ENCODE measurements at regions not wholly inside any gene's neighbourhood (a gene's known extent, or its start where the extent isn't known, plus 50 kb on each side); places are given as distances from the start of the nearest gene placed in this dataset.
A peak's percentile ranks its signal among the peaks of the same experiment; 100 is the strongest.

GRCh38 chr15:88382482-88382983 lies 84.7 kb downstream of the MRPL46 start:
- no peak for DNase-seq

DNA sequence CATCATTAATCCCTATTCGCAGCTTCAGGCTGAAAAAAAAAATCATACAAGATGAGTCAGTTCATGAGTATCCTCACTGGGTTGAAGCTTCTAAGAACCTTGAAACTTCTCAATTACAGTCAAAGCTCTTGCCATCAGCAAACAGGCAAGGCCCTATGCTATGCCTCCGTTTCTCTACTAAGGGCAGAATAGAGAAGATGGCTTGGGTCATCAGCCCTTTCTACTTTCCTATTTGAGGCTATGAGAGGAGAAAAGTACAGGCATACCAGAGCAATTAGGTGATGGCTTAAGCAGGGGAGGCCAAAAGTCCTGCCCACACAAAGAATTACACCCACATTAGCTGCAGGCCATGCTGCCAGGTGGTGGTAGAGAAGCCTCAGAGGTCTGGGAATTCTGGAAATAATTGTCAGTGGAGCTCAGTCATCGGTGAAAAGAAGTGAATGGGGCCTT lies 89.0 kb downstream of the MRPL46 start:
- DNase-seq = no peak

DNA sequence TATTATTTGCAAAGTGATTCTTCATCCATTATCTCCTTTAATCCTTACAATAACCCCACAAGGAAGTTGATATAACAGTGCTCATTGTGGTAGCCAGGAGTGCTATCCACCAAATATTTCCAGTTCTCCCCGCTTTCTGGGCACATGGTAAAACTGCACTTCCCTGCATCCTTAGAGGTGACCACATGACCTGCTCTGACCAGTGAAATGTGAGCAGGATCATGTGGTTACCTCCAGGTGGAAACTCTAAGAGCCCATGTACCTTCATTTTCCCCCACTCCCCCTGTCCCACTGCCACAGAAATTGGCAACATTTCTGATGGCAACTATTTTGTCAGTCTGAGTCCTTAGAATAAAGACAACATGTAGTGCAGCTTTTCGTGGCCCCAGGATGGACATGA lies 89.7 kb downstream of the MRPL46 start:
- no peak for DNase-seq

GRCh38 chr15:88376574-88377174 lies 90.5 kb downstream of the MRPL46 start:
- DNase-seq = no peak

GRCh38 chr15:88375234-88375927 lies 91.8 kb downstream of the MRPL46 start:
- DNase-seq = no peak

DNA sequence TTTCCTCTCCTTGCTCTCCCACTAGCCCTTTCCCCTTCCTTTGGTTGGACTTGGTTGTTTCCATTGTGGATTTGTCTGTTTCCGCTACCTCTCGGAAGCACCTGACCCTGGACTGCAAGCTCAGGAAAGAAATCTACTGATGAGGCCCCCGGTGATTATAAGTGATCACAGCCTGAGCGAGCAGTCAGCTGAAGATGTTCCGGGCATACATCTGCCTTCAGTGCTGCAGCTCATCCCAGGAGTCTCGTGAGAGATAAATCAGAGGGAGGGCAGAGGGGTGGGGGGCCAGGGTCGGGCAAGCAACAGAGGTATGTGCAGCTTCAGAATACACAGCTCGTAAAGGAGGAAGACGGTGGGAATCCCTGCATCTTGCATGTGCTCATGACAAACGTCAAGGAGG lies 102.1 kb downstream of the MRPL46 start:
- DNase-seq = no peak

- no peak for DNase-seq
Observed at GRCh38 chr15:88348579-88349230, 92.2 kb upstream of the NTRK3 start.

GRCh38 chr15:88345962-88346361 lies 89.4 kb upstream of the NTRK3 start:
- DNase-seq = no peak

DNA sequence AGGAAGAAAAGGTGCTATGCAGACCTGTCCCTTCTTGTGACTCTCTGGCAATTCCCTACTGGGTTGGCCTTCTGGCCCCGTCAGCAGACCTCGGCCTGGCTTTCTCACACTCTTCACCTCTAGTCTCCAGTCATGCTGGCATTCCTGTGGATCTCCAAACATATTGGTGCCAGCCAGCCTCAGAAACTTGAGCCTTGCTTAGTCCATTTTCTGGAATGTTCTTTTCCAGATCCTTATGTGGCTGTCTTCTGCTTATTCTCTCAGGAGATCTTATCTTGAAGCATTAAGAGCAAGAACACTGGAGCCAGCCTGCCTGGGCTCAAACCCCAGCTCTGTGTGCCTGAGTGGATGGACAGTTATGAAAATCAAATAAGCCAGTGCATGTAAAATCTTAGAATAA lies 88.2 kb upstream of the NTRK3 start:
- DNase-seq = no peak

DNA sequence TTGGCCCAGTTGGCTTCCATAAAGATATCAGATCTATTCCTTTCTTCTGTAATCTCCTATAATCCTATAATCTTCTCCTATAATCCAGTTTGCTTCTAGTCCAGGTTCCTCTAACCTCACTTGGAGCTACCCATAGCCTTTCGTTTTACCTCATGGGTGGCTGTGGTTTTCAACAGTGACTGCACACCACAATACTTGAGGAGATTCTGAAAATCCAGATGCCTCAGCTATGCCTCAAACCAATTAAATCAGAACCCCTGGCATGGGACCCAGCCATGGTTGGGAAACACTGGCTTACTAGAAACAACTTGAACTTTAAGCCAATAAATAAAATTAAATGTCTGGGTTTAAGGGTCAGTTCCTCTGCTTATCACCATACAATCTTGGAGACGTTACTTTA lies 86.1 kb upstream of the NTRK3 start:
- no peak for DNase-seq

- no peak for DNase-seq
Observed at GRCh38 chr15:88341653-88342052, 85.1 kb upstream of the NTRK3 start.

GRCh38 chr15:88341006-88341405 lies 84.5 kb upstream of the NTRK3 start:
- DNase-seq = no peak

GRCh38 chr15:88337993-88338392 lies 81.5 kb upstream of the NTRK3 start:
- DNase-seq = no peak

DNA sequence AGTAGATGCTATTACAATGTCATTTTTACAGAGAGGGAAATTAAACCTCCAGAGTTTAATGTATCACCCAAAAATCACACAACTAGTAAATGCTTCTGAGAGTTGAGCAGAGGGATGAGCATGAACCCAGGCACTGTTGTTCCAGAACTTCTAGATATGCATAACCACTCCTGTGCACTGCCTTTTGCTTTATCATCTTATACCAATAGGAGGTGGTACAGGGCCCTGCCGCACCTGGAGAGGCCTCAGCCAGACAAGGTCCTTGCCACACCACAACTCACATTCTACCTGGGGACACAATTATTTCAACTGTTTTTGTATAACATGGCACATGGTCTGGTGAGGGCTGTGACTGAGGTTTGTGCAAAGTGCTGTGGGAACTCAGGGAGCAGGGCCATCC lies 78.5 kb upstream of the NTRK3 start:
- no peak for DNase-seq

- no peak for DNase-seq
Observed at GRCh38 chr15:88334436-88334835, 77.9 kb upstream of the NTRK3 start.

DNA sequence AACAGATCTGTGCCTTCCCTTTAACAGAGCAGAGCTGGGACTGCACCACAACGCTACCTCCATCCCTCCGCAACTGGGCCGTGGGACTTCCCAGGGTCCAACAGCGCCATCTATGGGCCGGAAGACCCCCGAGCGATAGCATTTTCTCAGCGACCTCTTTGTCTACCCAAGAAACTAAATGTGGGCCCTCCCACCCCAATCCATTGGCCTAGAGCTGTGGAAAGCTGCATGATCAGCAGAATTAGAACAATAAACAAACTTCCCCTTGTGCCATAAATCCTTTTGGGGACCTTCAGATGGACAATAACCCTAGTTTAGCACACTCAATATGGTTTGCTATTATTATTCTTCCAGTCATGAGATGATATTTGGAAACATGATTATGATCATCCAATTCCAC lies 74.8 kb upstream of the NTRK3 start:
- DNase-seq = peak; percentile 10 to 35

GRCh38 chr15:88326924-88327323 lies 70.4 kb upstream of the NTRK3 start:
- DNase-seq = no peak

GRCh38 chr15:88324741-88325065 lies 68.2 kb upstream of the NTRK3 start:
- DNase-seq = no peak

DNA sequence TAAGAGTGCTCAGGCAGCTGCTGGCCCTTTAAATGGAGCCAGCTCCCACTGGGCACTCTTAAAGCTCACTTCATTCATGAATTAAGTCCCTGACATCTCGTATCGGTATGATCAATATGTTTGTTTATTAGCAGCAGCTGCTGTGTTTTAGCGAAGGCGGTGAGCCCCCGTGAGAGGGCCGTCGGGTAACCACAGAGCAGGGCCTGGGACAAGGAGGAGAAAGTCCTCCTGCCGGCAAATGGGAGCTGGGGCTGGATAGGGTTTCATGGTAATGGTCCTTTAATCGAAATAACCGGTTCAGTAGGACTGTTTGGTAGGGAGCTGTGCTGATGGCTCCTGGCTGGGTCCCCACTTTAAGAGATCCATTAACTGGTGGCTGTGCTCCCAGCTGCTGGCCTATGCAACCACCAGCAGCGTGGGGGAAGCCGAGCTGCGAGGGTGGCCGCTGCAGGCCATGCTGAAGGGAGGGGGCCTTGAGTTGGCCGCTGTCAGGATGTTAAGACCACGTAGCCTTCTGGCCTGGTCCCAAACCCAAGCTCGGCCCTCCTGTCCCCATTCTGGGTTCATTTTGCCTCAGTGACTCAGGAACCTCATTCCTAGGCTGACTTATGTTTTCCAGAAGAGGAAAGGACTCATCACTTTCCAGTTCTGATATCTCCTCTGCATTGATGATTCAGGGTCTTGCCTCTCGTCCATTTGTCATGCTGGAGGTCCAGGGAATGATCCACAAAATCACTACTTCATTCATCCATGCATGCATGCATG lies 67.6 kb upstream of the NTRK3 start:
- DNase-seq = no peak

- no peak for DNase-seq
Observed at GRCh38 chr15:88323468-88323867, 66.9 kb upstream of the NTRK3 start.

GRCh38 chr15:88322461-88322860 lies 65.9 kb upstream of the NTRK3 start:
- DNase-seq = no peak

DNA sequence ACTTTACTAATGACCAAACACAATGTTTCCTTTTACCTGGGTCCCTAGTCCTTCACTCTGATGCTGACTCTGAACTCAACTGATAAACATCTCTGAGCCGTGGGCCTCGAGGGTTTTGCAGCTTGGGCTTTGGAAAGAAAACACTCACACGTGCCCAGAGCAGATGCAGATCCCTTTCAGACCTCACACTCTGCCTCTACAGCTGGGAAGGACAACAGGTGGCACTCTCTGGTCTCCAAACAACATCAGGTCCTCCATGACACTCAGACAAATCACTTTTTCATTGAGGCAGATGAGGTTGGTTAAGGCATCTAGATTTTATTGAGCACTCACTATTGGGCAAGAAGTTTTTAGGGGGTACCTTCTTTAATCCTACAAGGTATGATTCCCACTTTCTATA lies 64.7 kb upstream of the NTRK3 start:
- no peak for DNase-seq

GRCh38 chr15:88316586-88316985 lies 60.0 kb upstream of the NTRK3 start:
- no peak for DNase-seq

All from inflammatory macrophage (primary cell).